GM13976 (cell line): ENCODE measurements at regions not wholly inside any gene's neighbourhood (a gene's known extent, or its start where the extent isn't known, plus 50 kb on each side); places are given as distances from the start of the nearest gene placed in this dataset.
"Not testable (repeated sequence)": the region's sequence is repeated elsewhere in the genome, so short reads cannot be mapped to it uniquely, and the experiment has no call there.

Source experiments
- DNase-seq: peaks from one replicate; pipeline ENCODE4 v3.0.0; 2012; ENCODE audit warnings: low spot score
- CTCF ChIP-seq: IDR thresholded peaks from 2 replicates; pipeline ENCODE4 v1.5.1; 2012; ENCODE audit warnings: borderline replicate concordance, mild to moderate bottlenecking; ENCODE audit not compliant: insufficient read depth; ENCODE audit errors: extremely low read depth, missing control alignments, control extremely low read depth
- in situ Hi-C: fragments of 300-500 bp; cut with MboI; formaldehyde crosslinking; loops from one replicate; pipeline ENCODE4 v1.12.0; 2022; ENCODE audit warnings: low sequenced_read_pairs, mixed read lengths, inconsistent platforms; ENCODE audit not compliant: unreplicated experiment

GRCh38 chr3:3303636-3304035, 124.1 kb upstream of the CRBN start:
- in situ Hi-C loops, result no loop called here
- TF ChIP-seq CTCF, result no peak
- DNase-seq, result no peak

DNA sequence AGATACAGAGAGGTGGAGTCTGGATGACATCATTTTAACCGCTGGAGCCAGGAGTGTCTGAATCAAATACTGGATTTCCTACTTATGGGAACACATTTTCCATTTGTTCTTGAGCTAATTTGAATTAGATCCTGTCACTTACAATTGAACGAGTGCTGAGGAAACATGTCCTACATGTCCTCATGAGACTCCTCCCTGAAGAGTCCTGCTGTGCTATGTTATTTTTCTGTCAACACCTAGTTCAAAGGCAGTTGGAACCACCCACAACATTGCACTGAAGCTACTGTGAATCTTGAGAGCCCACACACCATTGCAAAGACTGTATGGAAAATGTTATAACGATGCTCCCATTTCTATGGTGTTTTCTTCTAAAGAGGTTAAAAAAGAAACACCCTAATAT, 123.5 kb upstream of the CRBN start:
- in situ Hi-C loops, result no loop called here
- DNase-seq, result no peak
- TF ChIP-seq CTCF, result no peak

DNA sequence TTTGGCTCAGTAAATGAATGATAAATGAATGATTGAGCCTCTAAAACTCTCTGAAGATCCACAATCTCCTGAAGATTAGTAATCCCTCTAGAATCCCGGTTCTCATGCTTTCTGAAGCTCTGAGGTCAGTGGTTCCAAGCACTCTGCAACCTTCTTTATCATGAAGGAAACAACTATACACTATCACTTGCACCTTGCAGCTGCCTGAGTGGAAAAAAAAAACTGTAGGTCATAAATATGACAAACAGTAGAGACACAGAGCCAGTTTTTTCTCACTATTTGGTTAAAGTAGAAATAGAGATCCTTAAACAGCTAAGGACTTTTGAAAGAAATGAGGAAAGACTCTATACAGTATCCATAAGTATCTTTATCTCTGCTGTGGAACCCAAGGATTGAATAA, 122.0 kb upstream of the CRBN start:
- TF ChIP-seq CTCF, result no peak
- in situ Hi-C loops, result no loop called here
- no peak for DNase-seq

DNA sequence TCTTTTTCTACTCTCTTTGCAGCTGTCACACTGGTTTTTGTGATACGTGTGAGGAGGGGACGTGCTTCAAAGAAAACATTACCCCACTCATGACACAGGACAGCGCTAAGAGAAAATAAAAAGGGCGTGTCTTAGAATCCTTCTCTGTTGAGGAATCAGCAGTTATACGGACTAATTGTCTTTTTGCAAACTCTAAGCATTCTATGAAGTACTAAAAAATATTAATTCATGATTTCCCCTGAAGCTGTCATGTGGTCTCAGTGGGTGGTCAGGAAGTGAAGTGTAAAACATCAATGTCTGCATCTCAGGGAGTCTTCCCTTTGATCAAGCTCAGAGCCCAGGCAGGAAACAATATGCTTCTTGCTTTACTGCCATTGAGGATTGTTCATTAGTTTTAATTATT, 117.5 kb upstream of the CRBN start:
- DNase-seq, result no peak
- in situ Hi-C loops, result no loop called here
- no peak for TF ChIP-seq CTCF

DNA sequence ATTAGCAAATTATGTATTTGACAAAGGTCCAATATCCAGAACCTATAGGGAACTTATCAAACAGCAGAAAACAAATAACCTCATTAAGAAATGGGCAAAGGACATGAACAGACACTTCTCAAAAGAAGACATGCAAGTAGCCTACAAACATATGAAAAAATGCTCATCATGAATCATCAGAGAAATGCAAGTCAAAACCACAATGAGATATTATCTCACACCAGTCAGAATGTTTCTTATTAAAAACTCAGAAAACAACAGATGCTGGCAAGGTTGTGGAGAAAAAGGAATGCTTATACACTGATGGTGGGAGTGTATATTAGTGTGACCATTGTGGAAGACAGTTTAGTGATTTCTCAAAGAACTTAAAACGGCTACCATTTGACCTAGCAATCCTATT, 116.1 kb upstream of the CRBN start:
- TF ChIP-seq CTCF, result no peak
- in situ Hi-C loops, result no loop called here
- no peak for DNase-seq

GRCh38 chr3:3291756-3292283, 112.3 kb upstream of the CRBN start:
- in situ Hi-C loops, DNase-seq: not testable (repeated sequence)

DNA sequence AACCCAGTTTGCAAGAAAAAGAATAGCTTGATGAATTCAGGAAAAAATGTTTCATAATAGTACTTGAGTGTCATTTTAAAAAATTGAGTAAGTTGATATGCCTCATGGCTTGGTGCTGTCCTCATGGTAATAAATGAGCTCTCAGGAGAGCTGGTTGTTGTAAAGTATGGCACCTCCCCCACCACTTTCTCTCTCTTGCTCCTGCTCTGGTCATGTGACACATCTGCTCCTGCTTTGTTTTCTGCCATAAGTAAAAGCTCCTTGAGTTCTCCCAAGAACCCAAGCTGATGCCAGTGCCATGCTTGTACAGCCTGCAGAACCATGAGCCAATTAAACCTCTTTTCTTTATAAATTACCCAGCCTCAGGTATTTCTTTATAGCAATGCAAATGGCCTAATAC, 108.8 kb upstream of the CRBN start:
- DNase-seq, result no peak
- TF ChIP-seq CTCF, result no peak
- in situ Hi-C loops, result no loop called here
